Activated effector memory CD4-positive, alpha-beta T cell treated with anti-CD3 and anti-CD28 coated beads, Interleukin-2, amount 50 U/mL, for 16 hours (primary cell): ENCODE measurements at regions not wholly inside any gene's neighbourhood (a gene's known extent, or its start where the extent isn't known, plus 50 kb on each side); places are given as distances from the start of the nearest gene placed in this dataset.
"Not testable (repeated sequence)": the region's sequence is repeated elsewhere in the genome, so short reads cannot be mapped to it uniquely, and the experiment has no call there.

Source experiments
- DNase-seq: peaks from one replicate; pipeline ENCODE4 v3.0.0-alpha.2; 2020

- no peak for DNase-seq
Measured at GRCh38 chr3:26078539-26078938, 288.6 kb downstream of the OXSM start.

- DNase-seq: no peak
Measured at GRCh38 chr3:26081166-26081565, 291.3 kb downstream of the OXSM start.

DNA sequence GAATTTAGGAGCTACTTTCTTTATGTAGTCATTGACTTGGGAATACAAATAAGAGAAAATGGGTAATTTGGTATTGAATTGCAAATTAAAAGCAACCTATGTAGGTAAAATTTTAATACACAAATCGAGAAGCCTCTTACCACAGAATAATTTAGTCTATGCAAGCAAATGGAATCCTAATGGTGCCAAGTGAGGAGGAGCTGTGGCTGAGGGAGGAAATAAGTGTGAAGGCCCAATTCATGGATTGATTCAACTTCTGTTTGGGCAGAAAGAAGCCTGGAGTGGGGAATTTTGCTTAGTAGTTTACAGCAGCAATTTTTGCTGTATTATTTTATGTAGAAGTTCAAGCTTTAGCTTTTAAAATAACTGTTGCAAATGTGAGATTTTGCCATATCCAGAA is 291.9 kb downstream of the OXSM start:
- no peak for DNase-seq

- no peak for DNase-seq
Measured at GRCh38 chr3:26082911-26083310, 293.0 kb downstream of the OXSM start.

DNA sequence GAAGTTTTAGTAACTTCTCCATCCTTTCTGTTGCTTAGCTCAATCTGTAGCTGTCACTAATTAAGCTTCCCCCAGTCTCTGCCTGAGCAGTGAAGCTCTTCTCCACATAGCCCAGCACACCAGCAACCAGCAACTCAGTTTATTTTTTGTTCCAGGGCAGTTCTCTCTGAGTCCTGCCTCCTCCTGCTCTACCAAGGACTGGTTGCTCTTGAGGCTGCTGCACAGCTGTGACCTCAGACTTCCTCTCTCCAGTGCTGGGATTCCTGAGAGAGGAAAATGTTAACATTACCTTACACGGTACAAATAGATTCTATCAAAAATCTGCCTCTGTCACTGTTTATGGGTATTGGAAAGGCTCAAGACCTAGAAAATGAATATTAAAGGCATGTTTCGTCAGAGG is 294.7 kb downstream of the OXSM start:
- no peak for DNase-seq

DNA sequence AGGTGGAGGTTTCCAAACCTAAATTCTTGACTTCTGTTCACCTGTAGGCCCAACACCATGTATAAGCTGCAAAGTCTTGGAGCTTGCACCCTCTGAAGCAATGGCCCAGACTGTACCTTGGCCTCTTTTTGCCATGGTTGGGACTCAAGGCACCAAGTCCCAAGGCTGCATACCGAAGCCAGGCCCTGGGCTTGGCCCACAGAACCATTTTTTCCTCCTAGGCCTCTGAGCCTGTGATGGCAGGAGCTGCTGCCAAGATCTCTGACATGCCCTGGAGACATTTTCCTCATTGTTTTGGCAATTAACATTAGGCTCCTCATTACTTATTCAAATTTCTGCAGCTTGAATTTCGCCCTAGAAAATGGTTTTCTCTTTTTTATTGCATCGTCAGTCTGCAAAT is 297.9 kb downstream of the OXSM start:
- no peak for DNase-seq

- no peak for DNase-seq
Measured at GRCh38 chr3:26089249-26089648, 299.4 kb downstream of the OXSM start.

GRCh38 chr3:26090589-26090988 is 300.7 kb downstream of the OXSM start:
- DNase-seq: no peak

GRCh38 chr3:26091096-26091495 is 301.2 kb downstream of the OXSM start:
- DNase-seq: no peak

- no peak for DNase-seq
Measured at GRCh38 chr3:26091626-26092025, 301.7 kb downstream of the OXSM start.

DNA sequence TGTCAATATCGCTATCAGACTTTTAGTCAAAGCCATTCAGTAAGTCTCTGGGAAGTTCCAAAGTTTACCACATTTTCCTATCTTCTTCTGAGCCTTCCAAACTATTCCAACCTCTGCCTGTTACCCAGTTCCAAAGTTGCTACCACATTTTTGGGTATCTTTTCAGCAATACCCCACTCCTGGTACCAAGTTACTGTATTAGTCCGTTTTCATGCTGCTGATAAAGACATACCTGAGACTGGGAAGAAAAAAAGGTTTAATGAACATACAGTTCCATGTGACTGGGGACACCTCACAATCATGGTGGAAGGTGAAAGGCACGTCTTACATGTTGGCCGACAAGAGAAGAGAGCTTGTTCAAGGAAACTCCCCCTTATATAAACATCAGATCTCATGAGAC is 307.2 kb downstream of the OXSM start:
- DNase-seq: not testable (repeated sequence)

DNA sequence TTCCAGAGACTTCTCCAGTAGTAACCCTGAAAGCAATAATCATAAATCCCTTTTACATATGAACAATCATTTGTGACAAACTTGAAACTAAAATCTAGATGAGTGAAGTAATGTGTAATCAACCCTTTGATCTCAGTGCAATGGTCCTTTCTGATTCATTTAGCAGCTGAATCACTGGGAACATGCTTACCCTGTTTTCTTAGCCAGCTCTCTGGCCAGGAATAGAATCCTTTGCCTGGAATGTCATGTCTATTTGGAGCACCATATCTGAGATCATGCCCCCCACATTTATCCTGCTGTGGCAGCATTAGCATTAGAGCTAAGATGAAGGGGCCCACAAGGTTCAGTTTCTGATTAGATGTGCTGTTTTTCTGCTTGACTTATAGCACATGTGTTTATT is 309.8 kb downstream of the OXSM start:
- no peak for DNase-seq

- DNase-seq: no peak
Measured at GRCh38 chr3:26100176-26100575, 310.3 kb downstream of the OXSM start.

GRCh38 chr3:26102376-26102775 is 312.5 kb downstream of the OXSM start:
- no peak for DNase-seq

DNA sequence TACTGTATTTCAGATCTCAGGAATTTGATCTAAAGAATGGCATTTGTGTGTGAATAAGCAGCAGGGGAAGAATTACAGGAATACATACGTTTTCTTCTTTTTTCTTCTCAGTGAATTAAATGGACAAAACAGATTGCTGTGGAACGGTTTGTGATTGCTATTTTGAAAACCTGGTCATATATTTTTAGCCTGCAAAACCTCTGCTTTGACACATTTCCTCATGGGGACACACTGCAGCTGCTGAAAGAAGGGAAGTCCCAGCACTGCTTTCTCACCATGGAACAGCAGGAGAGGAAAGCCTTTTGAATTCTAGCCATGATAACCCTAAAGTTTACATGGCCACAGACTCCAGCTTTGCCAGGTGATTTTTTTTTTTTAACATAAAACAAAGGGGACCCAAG is 315.0 kb downstream of the OXSM start:
- DNase-seq: no peak

DNA sequence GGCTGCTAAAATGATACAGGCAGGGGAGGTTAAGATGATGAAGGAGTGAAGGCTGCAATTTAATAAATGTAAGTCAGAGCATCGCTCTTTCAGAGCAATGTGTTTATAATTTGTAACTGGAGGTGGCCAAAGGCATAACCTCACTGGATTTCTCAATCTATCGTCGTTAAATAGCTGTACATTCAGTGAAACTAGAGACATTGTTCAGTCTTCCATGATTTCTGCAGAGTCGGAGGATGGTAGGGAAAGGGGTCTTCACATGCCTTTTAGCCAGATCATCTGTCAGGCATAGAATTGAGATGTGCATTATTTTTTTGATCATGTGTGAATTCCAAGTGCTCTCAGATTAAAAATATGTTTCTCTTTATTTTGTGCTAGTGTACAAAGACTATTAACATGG is 315.4 kb downstream of the OXSM start:
- no peak for DNase-seq

DNA sequence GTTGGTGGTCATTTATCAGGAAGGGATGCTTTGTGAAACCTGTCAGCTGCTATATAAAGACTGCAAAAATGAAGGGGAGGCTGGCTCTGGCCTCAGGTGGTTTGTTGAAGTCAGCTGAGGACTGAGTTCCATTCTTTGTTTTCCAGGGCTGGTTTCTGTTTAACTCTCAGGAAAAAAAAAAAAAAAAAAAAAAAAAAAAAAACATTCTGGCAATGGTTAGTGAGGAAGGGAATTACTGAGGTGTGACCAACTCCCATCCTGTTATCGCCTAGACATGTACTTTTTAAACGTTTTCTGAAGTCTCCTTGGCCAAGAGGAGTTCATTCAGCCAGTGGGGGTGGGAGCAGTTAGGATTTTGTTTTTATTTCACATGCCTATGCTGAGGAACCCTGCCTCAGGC is 316.3 kb downstream of the OXSM start:
- no peak for DNase-seq

DNA sequence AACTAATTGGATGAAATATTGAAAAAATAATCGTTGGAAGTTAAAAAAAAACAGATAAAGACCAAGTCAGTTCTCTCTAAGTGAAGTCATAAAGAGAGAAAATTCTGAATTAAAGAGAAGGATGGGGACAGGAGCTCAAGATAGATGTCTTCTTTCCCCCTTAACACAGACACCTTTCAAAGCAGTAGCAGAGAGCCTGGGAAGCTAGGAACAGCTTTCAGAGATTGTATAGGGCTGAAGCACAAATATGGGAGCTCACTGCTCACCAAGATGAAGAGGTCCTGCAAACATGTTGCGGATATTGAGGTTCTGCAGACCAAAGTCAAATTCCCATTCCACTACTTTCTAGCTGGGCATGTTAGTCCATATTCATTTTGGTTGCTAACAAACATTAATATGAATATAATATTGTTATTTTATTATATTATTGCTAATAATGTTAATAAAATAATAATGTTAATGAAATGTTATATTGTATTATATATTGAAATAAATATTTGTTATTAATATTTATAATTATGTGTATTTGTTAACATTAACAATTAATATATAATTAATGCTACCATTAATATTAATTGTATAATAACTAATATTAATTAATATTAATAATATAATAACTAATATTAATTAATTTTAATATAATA is 319.1 kb downstream of the OXSM start:
- DNase-seq: no peak

GRCh38 chr3:26114851-26115250 is 325.0 kb downstream of the OXSM start:
- DNase-seq: no peak

DNA sequence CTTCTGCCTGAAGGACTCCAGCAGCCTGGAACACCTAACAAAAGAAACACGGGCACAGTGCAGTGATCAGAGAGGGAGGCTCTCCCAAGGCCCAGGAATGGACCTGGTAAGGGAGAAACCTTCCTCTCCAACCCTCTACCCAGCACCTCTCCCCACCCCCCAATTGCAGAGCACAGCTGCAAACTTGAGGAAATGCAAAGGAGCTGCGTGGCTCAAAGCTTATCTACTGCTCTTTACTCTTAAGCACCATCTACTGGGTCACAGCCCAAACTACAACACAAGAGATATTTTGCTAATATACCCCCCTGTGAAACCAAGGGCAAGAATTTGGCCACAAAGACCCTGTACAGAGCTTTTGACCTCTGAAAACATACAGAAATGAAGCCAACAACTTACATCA is 328.3 kb downstream of the OXSM start:
- no peak for DNase-seq

DNA sequence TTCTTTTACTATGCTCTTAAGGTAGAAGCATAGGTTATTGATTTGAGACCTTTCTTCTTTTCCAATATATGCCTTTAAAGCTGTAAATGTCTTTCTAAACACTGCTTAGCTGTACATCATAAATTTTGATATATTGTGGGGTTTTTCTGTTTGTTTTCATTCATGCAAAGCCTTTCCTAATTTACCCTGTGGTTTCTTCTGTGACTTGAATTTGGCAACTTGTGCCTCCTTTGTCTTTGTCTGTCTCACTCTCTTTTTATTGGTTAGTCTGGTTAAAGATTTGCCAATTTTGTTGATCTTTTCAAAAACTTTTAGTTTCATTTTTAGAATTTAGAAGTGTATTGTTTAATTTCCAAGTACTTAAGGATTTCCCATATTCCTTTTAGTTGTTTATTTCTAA is 343.1 kb downstream of the OXSM start:
- no peak for DNase-seq

GRCh38 chr3:26141296-26141695 is 351.4 kb downstream of the OXSM start:
- no peak for DNase-seq

- DNase-seq: no peak
Measured at GRCh38 chr3:26145769-26146168, 355.9 kb downstream of the OXSM start.

GRCh38 chr3:26157428-26157827 is 367.5 kb downstream of the OXSM start:
- DNase-seq: not testable (repeated sequence)

DNA sequence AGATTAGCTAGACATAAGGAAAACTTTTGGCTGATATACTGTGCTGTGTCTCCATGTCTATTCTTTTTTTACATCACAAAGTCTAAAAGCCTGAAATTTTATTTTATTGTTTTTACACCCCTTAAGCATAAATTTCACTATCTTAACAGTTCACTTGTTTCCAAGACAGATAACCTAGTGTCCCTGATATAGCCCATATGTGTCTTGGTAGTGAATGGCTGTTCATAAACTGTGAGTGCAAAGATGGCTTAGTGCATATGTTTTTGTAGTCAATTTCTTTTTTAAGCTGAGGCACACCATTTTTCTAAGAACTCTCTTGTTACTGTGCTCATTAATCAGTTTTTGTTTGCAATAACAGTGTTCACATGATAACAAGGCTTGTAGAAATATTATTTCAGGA is 381.1 kb downstream of the OXSM start:
- DNase-seq: no peak

GRCh38 chr3:26191556-26191955 is 401.7 kb downstream of the OXSM start:
- no peak for DNase-seq
